Kidney tubule cell (primary cell): ENCODE measurements at regions not wholly inside any gene's neighbourhood (a gene's known extent, or its start where the extent isn't known, plus 50 kb on each side); places are given as distances from the start of the nearest gene placed in this dataset.

Experiments
- DNase-seq: peaks from one replicate; pipeline ENCODE4 v3.0.0-alpha.2; 2018; ENCODE audit warnings: low spot score

DNA sequence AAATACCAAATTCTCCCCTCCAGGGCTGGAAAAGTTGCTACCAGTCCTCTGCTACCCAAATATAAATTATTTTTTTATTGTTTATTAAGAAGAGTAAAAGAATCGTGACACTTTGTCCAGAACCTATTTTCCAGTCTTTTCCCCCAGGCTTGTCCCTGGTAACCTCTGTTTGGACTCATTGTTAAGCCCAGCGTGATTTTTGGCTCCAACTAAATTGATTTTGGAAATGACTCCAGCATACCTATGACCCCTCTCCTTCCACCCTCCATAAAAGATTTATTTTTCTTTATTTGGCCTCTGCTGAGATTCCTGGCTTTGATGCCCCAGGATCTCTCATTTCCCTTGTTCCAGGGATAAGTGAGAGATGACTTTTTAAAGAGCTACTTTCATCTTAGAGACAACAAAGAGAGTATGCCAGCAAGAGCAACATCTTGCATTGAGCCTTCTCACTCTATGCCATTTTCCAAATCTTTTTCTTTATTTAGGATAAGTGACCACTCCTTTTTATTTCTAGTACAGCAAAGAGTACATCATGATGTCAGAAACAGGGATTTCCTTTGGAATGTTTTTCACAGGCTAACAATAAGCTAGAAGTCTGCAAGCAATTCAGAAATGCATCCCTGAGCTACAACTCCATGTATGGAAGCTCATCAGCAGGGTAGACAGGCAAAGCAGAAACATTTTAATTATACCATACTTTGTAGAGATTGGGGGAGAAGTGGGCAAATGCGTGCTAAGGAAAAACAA is 75.8 kb downstream of the DAD1 start:
- no peak for DNase-seq

GRCh38 chr14:22512106-22512814 is 76.8 kb downstream of the DAD1 start:
- DNase-seq = no peak

GRCh38 chr14:22510527-22511110 is 78.4 kb downstream of the DAD1 start:
- no peak for DNase-seq

DNA sequence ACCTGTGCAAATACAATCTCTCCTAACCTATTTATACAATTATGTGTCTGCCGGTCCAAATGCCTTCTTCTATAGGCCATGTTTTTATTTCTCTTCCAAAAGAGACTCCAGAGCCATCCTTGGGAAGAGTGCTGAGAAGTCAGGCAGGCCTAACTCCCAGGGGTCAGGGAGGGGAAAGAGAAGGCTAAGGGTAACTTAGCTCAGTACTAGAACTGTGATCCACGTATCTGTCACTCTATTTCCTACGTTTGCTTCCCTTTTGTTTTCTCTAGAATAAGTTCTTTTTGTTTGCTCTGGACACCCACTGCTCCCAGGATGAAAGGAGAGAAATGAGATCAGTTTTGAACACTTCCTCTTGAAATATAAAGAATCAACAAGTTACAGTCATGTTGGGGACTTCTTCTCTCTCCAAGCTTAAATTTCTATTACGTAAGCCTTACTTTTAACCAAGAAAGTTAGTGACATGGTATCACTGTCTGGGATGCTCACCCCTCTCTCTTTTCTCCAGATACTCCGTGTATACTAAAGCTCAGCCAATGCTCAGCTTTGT is 79.2 kb downstream of the DAD1 start:
- DNase-seq = no peak

DNA sequence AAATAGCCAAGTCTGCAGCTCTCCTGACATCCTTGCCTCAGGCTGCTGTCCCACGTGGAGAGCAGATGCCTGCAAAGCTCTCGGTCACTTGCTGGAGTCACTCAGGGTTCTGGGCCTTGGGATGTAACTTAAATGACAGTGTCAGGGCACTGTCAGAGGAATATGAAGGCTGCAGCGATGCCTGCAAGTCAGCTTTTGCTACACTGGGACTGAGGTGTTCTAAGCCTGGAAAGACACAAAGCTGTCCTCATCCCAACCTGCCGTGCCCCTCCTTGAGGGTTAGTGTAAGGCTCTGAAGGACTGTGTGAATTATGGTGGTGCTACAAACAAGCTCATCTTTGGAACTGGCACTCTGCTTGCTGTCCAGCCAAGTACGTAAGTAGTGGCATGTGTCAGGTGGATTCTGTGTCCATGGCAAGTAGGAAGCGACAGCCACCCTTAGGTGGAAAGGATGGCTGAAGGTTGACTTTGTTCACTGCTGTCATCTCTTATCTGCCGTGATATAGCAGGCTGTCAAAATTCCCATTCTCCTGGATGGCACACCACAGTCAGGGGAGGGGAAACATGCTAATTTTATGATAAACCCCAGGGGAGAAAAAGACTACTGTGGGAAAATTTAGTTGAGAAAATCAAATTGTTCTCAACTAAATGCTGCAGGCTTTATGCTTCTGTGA is 79.9 kb downstream of the DAD1 start:
- no peak for DNase-seq

DNA sequence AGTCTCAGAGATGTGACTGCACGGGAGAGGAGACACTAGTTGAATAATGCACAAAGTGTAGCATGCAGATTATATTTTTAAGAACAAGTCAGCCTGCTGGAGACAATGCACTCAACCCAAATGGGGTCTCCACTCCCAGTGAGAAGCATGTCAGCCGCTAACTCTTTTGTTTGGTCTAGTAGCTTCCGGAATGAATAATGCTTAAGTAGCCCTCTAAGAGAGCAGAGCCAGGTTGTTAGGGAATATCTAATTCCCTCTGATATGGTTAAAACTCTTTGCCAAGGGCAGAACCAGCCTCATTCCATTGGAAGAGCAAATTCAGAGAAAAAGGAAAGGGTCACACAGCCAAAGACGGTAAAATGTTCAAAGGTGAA is 80.4 kb downstream of the DAD1 start:
- no peak for DNase-seq

GRCh38 chr14:22508150-22508457 is 80.9 kb downstream of the DAD1 start:
- DNase-seq = no peak

DNA sequence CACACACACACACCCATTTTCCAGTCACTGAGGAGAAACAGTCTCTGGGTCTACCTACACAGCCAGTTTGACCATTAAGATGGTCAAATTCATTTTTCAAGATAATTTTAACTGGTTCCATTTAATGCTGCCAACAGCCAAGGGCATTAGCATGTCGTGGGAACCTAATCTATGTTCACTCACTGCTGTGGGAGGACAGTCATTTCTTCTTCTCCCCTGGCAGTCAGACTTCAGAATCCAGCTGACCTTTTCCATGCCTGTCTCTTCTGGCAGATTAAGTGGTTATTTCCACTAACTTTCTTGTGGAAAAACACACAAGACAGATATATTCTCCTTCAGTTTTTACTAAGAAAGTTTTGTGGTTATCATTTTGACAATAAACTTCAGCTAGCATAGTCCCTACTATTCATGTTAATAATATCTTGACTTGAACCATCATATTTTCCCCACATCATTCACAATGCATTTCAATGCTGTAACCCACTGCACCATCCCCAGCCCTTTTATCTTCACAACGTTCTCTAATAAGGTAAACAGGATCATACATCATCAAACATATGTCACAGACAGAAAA is 82.2 kb downstream of the DAD1 start:
- DNase-seq = no peak

DNA sequence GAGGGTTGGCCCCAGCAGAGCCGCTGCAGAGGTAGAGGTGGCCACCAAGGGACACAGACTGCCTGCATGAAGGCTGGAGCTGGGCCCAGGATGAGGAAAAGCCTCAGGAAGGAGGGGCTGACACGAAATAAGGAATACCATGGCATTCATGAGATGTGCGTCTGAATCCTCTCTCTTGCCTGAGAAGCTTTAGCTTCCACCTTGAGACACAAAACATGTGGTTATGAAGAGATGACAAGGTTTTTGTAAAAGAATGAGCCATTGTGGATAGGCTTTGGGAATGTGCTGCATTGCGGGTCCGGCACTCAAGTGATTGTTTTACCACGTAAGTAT is 82.7 kb downstream of the DAD1 start:
- no peak for DNase-seq

- DNase-seq = no peak
These were observed 83.2 kb downstream of the DAD1 start for GRCh38 chr14:22505697-22506377.

- DNase-seq = no peak
These were observed 83.7 kb downstream of the DAD1 start for GRCh38 chr14:22505309-22505696.

GRCh38 chr14:22502551-22502950 is 86.5 kb downstream of the DAD1 start:
- DNase-seq = no peak

DNA sequence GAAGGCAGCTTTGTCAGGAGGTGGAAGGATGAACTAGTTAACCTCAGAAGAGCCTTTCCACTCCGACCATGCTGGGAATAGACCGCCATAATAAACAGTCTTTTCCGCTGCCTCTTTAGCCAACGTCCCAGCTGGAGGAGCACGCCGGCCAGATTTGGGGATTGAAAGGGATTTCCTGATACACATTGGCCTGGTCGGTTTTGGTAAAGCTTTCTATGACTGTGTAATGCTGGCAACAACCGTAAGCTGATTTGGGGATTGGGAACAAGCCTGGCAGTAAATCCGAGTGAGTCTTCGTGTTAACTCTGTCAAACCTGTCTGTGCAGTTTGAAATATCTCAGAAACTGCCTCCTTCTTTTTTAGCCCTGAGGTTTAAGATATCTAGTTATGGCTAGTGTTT is 87.0 kb downstream of the DAD1 start:
- DNase-seq = no peak

GRCh38 chr14:22500954-22501726 is 87.9 kb downstream of the DAD1 start:
- DNase-seq = no peak

- DNase-seq = no peak
These were observed 88.5 kb downstream of the DAD1 start for GRCh38 chr14:22500525-22500924.

- no peak for DNase-seq
These were observed 91.3 kb downstream of the DAD1 start for GRCh38 chr14:22497671-22498093.

DNA sequence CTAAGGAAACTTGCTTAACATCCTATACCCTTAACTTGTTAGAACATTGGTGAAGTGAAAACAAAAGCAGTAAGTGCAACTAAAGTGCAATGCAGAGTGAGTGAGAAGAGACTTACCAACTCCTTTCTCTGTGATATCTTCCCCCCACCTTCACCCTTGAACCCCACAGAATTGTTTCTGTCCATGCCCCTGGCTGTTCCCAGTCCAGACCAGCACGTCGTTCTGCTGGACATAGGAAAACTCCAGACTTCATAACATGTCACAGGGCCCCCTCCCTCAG is 91.9 kb downstream of the DAD1 start:
- no peak for DNase-seq

- peak; percentile 18 for DNase-seq
These were observed 94.4 kb downstream of the DAD1 start for GRCh38 chr14:22494486-22495135.

DNA sequence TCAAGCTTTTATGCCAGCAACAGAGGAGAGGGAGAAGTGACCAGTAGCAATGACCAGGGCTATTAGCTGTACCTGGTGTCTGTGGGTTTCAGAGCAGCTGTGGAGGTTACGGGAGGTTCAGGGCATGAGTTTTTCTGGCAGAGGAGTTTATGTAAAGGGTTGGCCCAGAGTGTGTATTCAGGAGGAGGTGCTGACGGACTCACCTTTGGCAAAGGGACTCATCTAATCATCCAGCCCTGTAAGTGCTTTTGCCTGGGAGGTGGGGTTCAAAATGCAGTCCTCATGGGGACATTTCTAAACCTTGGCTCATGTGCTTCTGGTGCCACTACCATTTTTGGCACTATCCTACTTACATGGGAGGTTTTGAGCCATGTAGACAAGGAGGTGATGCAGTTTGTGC is 95.3 kb downstream of the DAD1 start:
- DNase-seq = no peak

- no peak for DNase-seq
These were observed 96.1 kb downstream of the DAD1 start for GRCh38 chr14:22492622-22493542.
